ENCODE measurements at regions not wholly inside any gene's neighbourhood (a gene's known extent, or its start where the extent isn't known, plus 50 kb on each side); places are given as distances from the start of the nearest gene placed in this dataset.

- TF ChIP-seq CTCF (IDR thresholded peaks at IDR 0.05) (no peak), POLR2A (IDR thresholded peaks at IDR 0.05) (no peak)
These were observed 312.4 kb downstream of the RSL24D1 start for GRCh38 chr15:54884312-54884711.

Data from lower leg skin (tissue), 3 donors.